22Rv1 (cell line): ENCODE measurements at regions not wholly inside any gene's neighbourhood (a gene's known extent, or its start where the extent isn't known, plus 50 kb on each side); places are given as distances from the start of the nearest gene placed in this dataset.

ENCODE experiments used
- CTCF ChIP-seq: fragments of 450-650 bp; IDR thresholded peaks from 2 replicates; pipeline ENCODE4 v1.5.1; 2017; ENCODE audit warnings: mild to moderate bottlenecking
- ZFX ChIP-seq: fragments of 450-650 bp; IDR thresholded peaks from 2 replicates; pipeline ENCODE4 v1.6.1; 2017; ENCODE audit warnings: antibody characterized with exemption, borderline replicate concordance

- TF ChIP-seq CTCF (no peak), ZFX (no peak)
Measured at GRCh38 chr15:70505936-70506912, 257.1 kb downstream of the UACA start.
